PC-9 (cell line): ENCODE measurements at regions not wholly inside any gene's neighbourhood (a gene's known extent, or its start where the extent isn't known, plus 50 kb on each side); places are given as distances from the start of the nearest gene placed in this dataset.

Source experiments
- BruUV-seq: library from RNA; stranded (reverse); fragments of 400-500 nt; replicated peaks from 2 replicates; lab custom pipeline; 2021; lab: Mats Ljungman, UMichigan
- CTCF ChIA-PET: fragments of 300-600 bp; sonication (Branson Sonifier 250); formaldehyde crosslinking; loops from one replicate; lab custom pipeline; 2022; ENCODE audit warnings: antibody characterized with exemption; lab: Charles Lee
- POLR2A ChIA-PET: fragments of 300-600 bp; sonication (Branson Sonifier 250); formaldehyde crosslinking; loops from one replicate; lab custom pipeline; 2022; ENCODE audit warnings: antibody characterized with exemption; ENCODE audit not compliant: unreplicated experiment; lab: Charles Lee
- DNase-seq, 2 experiments: peaks; one replicate each; pipeline versions ENCODE4 v3.0.0 to v3.0.0-alpha.2; 2015 to 2022; ENCODE audit warnings: mixed read lengths in 1 of 2
- H2AFZ ChIP-seq: fragments of 200-600 bp; sonication (generic); 2 replicates; pipeline ENCODE4 v1.8.1; 2017; ENCODE audit warnings: antibody characterized with exemption
- H3F3A ChIP-seq: fragments of 200-600 bp; sonication (generic); 2 replicates; pipeline ENCODE4 v1.8.1; 2017; ENCODE audit warnings: antibody characterized with exemption, mild to moderate bottlenecking, low read depth; ENCODE audit not compliant: insufficient read depth
- H3K27ac ChIP-seq: fragments of 200-600 bp; sonication (generic); 2 replicates; pipeline ENCODE4 v1.6.1; 2016; ENCODE audit warnings: mixed run types
- H3K27me3 ChIP-seq: fragments of 200-600 bp; sonication (generic); 2 replicates; pipeline ENCODE4 v1.6.1; 2016; ENCODE audit warnings: low read depth, mixed run types; ENCODE audit not compliant: insufficient read depth
- H3K36me3 ChIP-seq: fragments of 200-600 bp; sonication (generic); 2 replicates; pipeline ENCODE4 v1.6.1; 2016; ENCODE audit warnings: low read depth, mixed run types
- H3K4me1 ChIP-seq: fragments of 200-600 bp; sonication (generic); replicated peaks from 2 replicates; pipeline ENCODE4 v1.6.1; 2016; ENCODE audit warnings: mixed run types; ENCODE audit not compliant: insufficient read depth
- H3K4me2 ChIP-seq: fragments of 200-600 bp; sonication (generic); 2 replicates; pipeline ENCODE4 v1.6.1; 2017; ENCODE audit warnings: mixed run types
- H3K4me3 ChIP-seq: fragments of 200-600 bp; sonication (generic); 2 replicates; pipeline ENCODE4 v1.6.1; 2016; ENCODE audit warnings: mixed run types
- H3K79me2 ChIP-seq: fragments of 200-600 bp; sonication (generic); 2 replicates; pipeline ENCODE4 v1.6.1; 2017; ENCODE audit warnings: low read depth, mixed run types
- H3K9me2 ChIP-seq: fragments of 200-600 bp; sonication (generic); 2 replicates; pipeline ENCODE4 v1.8.1; 2017; ENCODE audit warnings: mild to moderate bottlenecking; ENCODE audit not compliant: insufficient read depth
- H3K9me3 ChIP-seq: fragments of 200-600 bp; sonication (generic); 2 replicates; pipeline ENCODE4 v1.8.1; 2016; ENCODE audit warnings: low read depth; ENCODE audit not compliant: insufficient read depth
- H4K20me1 ChIP-seq: fragments of 200-600 bp; sonication (generic); 2 replicates; pipeline ENCODE4 v1.8.1; 2017; ENCODE audit not compliant: insufficient read depth
- CTCF ChIP-seq: fragments of 200-600 bp; sonication (generic); conservative IDR thresholded peaks from 2 replicates; pipeline ENCODE4 v1.6.1; 2017; ENCODE audit warnings: mixed run types, antibody characterized with exemption, mild to moderate bottlenecking, moderate library complexity
- EZH2 ChIP-seq: fragments of 200-600 bp; sonication (generic); IDR thresholded peaks from 2 replicates; pipeline ENCODE4 v1.8.0; 2017; ENCODE audit warnings: antibody characterized with exemption, low read depth
- intact Hi-C: fragments of 100-400 bp; cut with micrococcal nuclease; formaldehyde crosslinking; loops from one replicate; pipeline ENCODE4 v1.10.0; 2022; ENCODE audit not compliant: unreplicated experiment

DNA sequence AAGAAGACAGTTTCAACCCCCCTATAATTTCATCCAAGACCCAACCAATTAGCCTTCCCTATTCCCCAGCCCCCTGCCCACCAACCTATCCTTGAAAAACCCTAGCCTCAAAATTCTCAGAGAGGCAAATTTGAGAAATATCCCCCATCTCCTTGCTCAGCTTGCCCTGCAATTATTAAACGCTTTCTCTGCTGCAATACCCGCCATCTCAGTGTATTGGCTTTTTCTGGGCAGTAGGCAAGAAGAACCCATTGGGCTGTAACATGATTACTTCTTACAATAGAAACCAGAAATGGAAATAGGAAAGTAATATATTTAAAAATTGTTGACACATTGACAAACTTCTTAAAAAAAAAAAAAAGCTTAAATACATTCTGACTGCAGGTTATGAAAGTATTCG is 140.6 kb upstream of the CCDC150 start:
- ChIA-PET CTCF (no interaction called here), POLR2A (no interaction called here)
- no peaks in the 10 kb centered on the region for H3K27me3 ChIP-seq
- H3K4me2 ChIP-seq, result no peak overlapping the region
- H2AFZ ChIP-seq, result no peak overlapping the region
- intact Hi-C loops, result no loop called here
- no peaks in the 10 kb centered on the region for H3K79me2 ChIP-seq
- no peaks in the 10 kb centered on the region for H3K4me1 ChIP-seq
- no peak overlapping the region for H3K27ac ChIP-seq
- TF ChIP-seq EZH2 (no peak), CTCF (no peak)
- H3K9me2 ChIP-seq, result no peaks in the 10 kb centered on the region
- no peaks in the 10 kb centered on the region for H4K20me1 ChIP-seq
- H3K9me3 ChIP-seq, result no peaks in the 10 kb centered on the region
- no TSS peak for BruUV-seq
- no peak for DNase-seq
- no peaks in the 10 kb centered on the region for H3K36me3 ChIP-seq
- no peak overlapping the region for H3K4me3 ChIP-seq
- no peaks in the 10 kb centered on the region for H3F3A ChIP-seq

DNA sequence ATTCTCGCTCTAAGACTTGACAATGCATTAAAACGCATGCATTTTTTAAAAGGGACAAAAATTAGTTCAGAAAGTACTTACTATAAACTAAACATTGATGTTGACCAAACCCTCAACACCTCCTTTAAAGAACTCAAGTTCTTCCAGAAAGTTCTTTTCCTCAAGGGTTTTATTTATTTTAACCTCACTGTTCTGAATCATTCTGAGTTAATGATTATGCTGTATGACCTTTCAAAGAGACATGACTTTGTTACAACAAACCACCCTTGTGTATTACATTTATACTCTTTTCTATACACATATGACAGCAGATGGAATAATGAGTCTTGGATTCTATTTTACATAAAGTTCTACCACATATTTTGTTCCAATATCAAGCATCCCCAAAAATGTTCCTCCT is 139.8 kb upstream of the CCDC150 start:
- POLR2A ChIA-PET, result no interaction called here
- CTCF ChIA-PET, result no interaction called here

DNA sequence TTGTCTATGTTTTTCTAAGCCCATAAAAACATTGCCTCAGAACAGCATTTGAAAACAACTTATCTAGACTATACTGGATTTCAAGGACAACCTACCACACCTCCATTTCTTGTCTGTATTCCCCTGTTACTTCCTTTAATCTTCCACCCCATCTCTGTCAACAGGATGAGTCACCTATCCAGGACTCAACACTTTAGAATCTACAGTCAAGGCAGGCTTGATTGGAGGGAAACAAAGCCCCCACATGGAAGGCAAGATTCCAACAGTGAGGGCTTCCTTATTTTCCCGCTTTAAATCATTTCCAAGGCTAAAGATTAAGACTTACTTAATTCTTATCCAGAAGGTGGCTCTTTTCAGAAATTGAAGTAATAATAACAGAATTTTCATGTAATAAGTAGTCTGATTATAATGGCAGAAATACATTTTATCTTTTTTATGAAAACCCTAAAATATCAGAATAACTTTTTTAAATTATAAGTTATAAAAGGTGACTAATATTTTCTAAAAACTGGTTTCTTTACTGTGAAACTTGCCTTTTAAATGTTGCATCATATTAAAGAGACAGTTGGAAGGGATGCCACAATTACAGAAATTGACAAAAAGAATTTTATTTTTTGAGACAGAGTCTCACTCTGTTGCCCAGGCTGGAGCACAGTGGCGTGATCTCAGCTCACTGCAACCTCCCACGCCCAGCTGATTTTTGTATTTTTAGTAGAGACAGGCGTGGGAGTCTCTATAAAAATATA is 138.7 kb upstream of the CCDC150 start:
- Histone ChIP-seq H3K9me2 (no peaks in the 10 kb centered on the region), H3K9me3 (no peaks in the 10 kb centered on the region), H3K4me3 (no peak overlapping the region), H3K36me3 (no peaks in the 10 kb centered on the region), H4K20me1 (no peaks in the 10 kb centered on the region), H3K4me2 (no peak overlapping the region), H3K79me2 (no peaks in the 10 kb centered on the region), H2AFZ (no peak overlapping the region), H3K4me1 (no peaks in the 10 kb centered on the region), H3F3A (no peaks in the 10 kb centered on the region), H3K27ac (no peak overlapping the region), H3K27me3 (no peaks in the 10 kb centered on the region)
- intact Hi-C loops, result no loop called here
- ChIA-PET CTCF (no interaction called here), POLR2A (no interaction called here)
- no peak for DNase-seq
- no TSS peak for BruUV-seq
- TF ChIP-seq CTCF (no peak), EZH2 (no peak)

More for the DNA sequence above, 139.8 kb upstream of the CCDC150 start:
- H3K9me2 ChIP-seq, result no peaks in the 10 kb centered on the region
- DNase-seq, result no peak
- H3F3A ChIP-seq, result no peaks in the 10 kb centered on the region
- TF ChIP-seq CTCF, result no peak
- no peak for TF ChIP-seq EZH2
- no peak overlapping the region for H3K27ac ChIP-seq
- H3K79me2 ChIP-seq, result no peaks in the 10 kb centered on the region
- H3K27me3 ChIP-seq, result no peaks in the 10 kb centered on the region
- intact Hi-C loops, result no loop called here
- no peaks in the 10 kb centered on the region for H4K20me1 ChIP-seq
- no peak overlapping the region for H3K4me3 ChIP-seq
- no peak overlapping the region for H2AFZ ChIP-seq
- no peak overlapping the region for H3K4me2 ChIP-seq
- no TSS peak for BruUV-seq
- no peaks in the 10 kb centered on the region for H3K36me3 ChIP-seq
- H3K9me3 ChIP-seq, result no peaks in the 10 kb centered on the region
- no peaks in the 10 kb centered on the region for H3K4me1 ChIP-seq
